Osteocyte (in vitro differentiated cells): ENCODE measurements at regions not wholly inside any gene's neighbourhood (a gene's known extent, or its start where the extent isn't known, plus 50 kb on each side); places are given as distances from the start of the nearest gene placed in this dataset.

Experiments
- DNase-seq: peaks from one replicate; pipeline ENCODE4 v3.0.0; 2021; ENCODE audit warnings: mixed read lengths; ENCODE audit not compliant: unreplicated experiment; ENCODE audit errors: extremely low spot score
- H3K27ac Mint-ChIP-seq: one replicate; pipeline ENCODE4 v1.8.0; 2021; ENCODE audit warnings: mild to moderate bottlenecking, mixed read lengths; ENCODE audit not compliant: unreplicated experiment
- H3K27me3 Mint-ChIP-seq: one replicate; pipeline ENCODE4 v1.8.0; 2021; ENCODE audit warnings: mixed read lengths; ENCODE audit not compliant: unreplicated experiment
- H3K36me3 Mint-ChIP-seq: one replicate; pipeline ENCODE4 v1.8.0; 2021; ENCODE audit warnings: mixed read lengths; ENCODE audit not compliant: unreplicated experiment
- H3K4me1 Mint-ChIP-seq: one replicate; pipeline ENCODE4 v1.8.0; 2021; ENCODE audit warnings: mixed read lengths; ENCODE audit not compliant: unreplicated experiment
- H3K4me3 Mint-ChIP-seq: one replicate; pipeline ENCODE4 v1.8.0; 2021; ENCODE audit warnings: mild to moderate bottlenecking, moderate library complexity, mixed read lengths; ENCODE audit not compliant: unreplicated experiment
- H3K9me3 Mint-ChIP-seq: one replicate; pipeline ENCODE4 v1.8.0; 2021; ENCODE audit warnings: mixed read lengths; ENCODE audit not compliant: unreplicated experiment
- CTCF ChIP-seq: fragments of 200-600 bp; sonication (generic); IDR thresholded peaks from 2 replicates; pipeline ENCODE4 v1.5.0; 2021; ENCODE audit warnings: antibody characterized with exemption, mild to moderate bottlenecking, moderate library complexity

GRCh38 chr3:95351158-95351557 is 1288.3 kb downstream of the NSUN3 start:
- H3K27ac Mint-ChIP-seq: no peak overlapping the region
- H3K4me3 Mint-ChIP-seq: no peak overlapping the region
- no peak for TF ChIP-seq CTCF
- H3K9me3 Mint-ChIP-seq: no peaks in the 10 kb centered on the region
- no peak for DNase-seq
- H3K4me1 Mint-ChIP-seq: no peaks in the 10 kb centered on the region
- H3K27me3 Mint-ChIP-seq: no peaks in the 10 kb centered on the region
- no peaks in the 10 kb centered on the region for H3K36me3 Mint-ChIP-seq

GRCh38 chr3:95352471-95352870 is 1289.6 kb downstream of the NSUN3 start:
- no peak for DNase-seq
- no peak for TF ChIP-seq CTCF
- no peak overlapping the region for H3K27ac Mint-ChIP-seq
- H3K27me3 Mint-ChIP-seq: no peaks in the 10 kb centered on the region
- H3K4me1 Mint-ChIP-seq: no peaks in the 10 kb centered on the region
- H3K9me3 Mint-ChIP-seq: no peaks in the 10 kb centered on the region
- no peaks in the 10 kb centered on the region for H3K36me3 Mint-ChIP-seq
- H3K4me3 Mint-ChIP-seq: no peak overlapping the region

GRCh38 chr3:95354489-95354888 is 1291.6 kb downstream of the NSUN3 start:
- no peak for DNase-seq
- Mint-ChIP-seq H3K4me3 (no peak overlapping the region), H3K9me3 (no peaks in the 10 kb centered on the region), H3K27me3 (no peaks in the 10 kb centered on the region), H3K36me3 (no peaks in the 10 kb centered on the region), H3K27ac (no peak overlapping the region), H3K4me1 (peaks cover 2% of the 10 kb centered on the region)
- TF ChIP-seq CTCF: no peak

DNA sequence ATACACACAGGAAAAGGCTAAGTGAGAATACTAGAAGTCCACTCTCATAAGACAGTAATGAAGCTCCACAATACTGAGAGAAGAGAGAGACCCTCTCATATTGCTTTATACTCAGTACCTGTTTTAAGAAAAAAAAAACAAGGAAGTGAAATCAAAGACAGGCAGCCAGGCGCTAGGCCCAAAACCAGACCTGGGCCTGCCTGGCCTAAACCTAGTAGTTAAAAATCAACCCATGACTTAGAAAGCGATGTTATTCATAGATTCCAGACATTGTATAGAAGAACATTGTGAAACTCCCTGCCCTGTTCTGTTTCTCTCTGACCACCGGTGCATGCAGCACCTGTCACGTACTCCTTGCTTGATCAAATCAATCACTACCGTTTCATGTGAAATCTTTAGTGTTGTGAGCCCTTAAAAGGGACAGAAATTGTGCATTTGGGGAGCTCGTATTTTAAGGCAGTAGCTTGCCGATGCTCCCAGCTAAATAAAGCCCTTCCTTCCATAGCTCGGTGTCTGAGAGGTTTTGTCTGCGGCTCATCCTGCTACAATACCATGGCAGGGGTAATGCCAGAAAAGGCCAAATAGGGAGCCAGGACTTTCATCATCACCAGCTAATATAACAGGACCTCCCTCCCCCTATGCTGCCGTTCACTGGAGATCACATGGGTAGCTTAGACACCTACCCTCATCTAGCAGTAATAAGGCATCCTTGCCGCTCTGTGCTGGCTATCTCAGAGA is 1294.1 kb downstream of the NSUN3 start:
- peaks cover 2% of the 10 kb centered on the region for H3K4me1 Mint-ChIP-seq
- H3K4me3 Mint-ChIP-seq: no peak overlapping the region
- H3K27ac Mint-ChIP-seq: no peak overlapping the region

More for the DNA sequence above, 1294.1 kb downstream of the NSUN3 start:
- no peak for TF ChIP-seq CTCF
- Mint-ChIP-seq H3K27me3 (no peaks in the 10 kb centered on the region), H3K9me3 (no peaks in the 10 kb centered on the region), H3K36me3 (no peaks in the 10 kb centered on the region)
- DNase-seq: no peak
